Osteocyte (in vitro differentiated cells): ENCODE measurements at regions not wholly inside any gene's neighbourhood (a gene's known extent, or its start where the extent isn't known, plus 50 kb on each side); places are given as distances from the start of the nearest gene placed in this dataset.

Source experiments
- DNase-seq: peaks from one replicate; pipeline ENCODE4 v3.0.0; 2021; ENCODE audit warnings: mixed read lengths; ENCODE audit not compliant: unreplicated experiment; ENCODE audit errors: extremely low spot score
- H3K27ac Mint-ChIP-seq: one replicate; pipeline ENCODE4 v1.8.0; 2021; ENCODE audit warnings: mild to moderate bottlenecking, mixed read lengths; ENCODE audit not compliant: unreplicated experiment
- H3K27me3 Mint-ChIP-seq: one replicate; pipeline ENCODE4 v1.8.0; 2021; ENCODE audit warnings: mixed read lengths; ENCODE audit not compliant: unreplicated experiment
- H3K36me3 Mint-ChIP-seq: one replicate; pipeline ENCODE4 v1.8.0; 2021; ENCODE audit warnings: mixed read lengths; ENCODE audit not compliant: unreplicated experiment
- H3K4me1 Mint-ChIP-seq: one replicate; pipeline ENCODE4 v1.8.0; 2021; ENCODE audit warnings: mixed read lengths; ENCODE audit not compliant: unreplicated experiment
- H3K4me3 Mint-ChIP-seq: one replicate; pipeline ENCODE4 v1.8.0; 2021; ENCODE audit warnings: mild to moderate bottlenecking, moderate library complexity, mixed read lengths; ENCODE audit not compliant: unreplicated experiment
- H3K9me3 Mint-ChIP-seq: one replicate; pipeline ENCODE4 v1.8.0; 2021; ENCODE audit warnings: mixed read lengths; ENCODE audit not compliant: unreplicated experiment
- TF ChIP-seq, protein P1 (sequence below): fragments of 200-600 bp; sonication (generic); IDR thresholded peaks from 2 replicates; pipeline ENCODE4 v1.5.0; 2021; ENCODE audit warnings: antibody characterized with exemption, mild to moderate bottlenecking, moderate library complexity

DNA sequence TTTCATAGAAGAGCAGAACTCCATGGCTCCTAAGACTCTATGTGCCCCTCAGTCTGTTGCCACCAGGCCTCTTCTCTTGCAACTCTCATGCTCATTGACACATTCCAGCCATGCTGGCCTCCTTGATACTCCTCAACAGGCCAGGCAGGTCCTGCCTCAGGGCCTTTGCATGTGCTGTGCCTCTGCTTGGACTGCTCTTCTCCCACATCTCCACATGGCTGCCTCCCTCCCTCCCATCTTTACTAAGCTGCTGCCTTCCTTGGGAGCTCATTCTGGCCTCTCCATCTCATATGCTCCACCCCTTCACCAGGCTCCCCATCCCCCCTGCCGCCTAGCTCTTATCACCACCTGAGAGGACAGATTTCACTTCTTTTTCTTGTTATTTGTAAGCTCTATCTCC, 103.8 kb upstream of the GPR26 start:
- peak; percentile 53 for DNase-seq
- Mint-ChIP-seq H3K27me3 (no peaks in the 10 kb centered on the region), H3K27ac (no peak overlapping the region), H3K36me3 (no peaks in the 10 kb centered on the region), H3K4me1 (no peaks in the 10 kb centered on the region), H3K4me3 (no peak overlapping the region), H3K9me3 (peaks cover 4% of the 10 kb centered on the region)
- TF ChIP-seq, protein P1, sequence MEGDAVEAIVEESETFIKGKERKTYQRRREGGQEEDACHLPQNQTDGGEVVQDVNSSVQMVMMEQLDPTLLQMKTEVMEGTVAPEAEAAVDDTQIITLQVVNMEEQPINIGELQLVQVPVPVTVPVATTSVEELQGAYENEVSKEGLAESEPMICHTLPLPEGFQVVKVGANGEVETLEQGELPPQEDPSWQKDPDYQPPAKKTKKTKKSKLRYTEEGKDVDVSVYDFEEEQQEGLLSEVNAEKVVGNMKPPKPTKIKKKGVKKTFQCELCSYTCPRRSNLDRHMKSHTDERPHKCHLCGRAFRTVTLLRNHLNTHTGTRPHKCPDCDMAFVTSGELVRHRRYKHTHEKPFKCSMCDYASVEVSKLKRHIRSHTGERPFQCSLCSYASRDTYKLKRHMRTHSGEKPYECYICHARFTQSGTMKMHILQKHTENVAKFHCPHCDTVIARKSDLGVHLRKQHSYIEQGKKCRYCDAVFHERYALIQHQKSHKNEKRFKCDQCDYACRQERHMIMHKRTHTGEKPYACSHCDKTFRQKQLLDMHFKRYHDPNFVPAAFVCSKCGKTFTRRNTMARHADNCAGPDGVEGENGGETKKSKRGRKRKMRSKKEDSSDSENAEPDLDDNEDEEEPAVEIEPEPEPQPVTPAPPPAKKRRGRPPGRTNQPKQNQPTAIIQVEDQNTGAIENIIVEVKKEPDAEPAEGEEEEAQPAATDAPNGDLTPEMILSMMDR, result no peak

DNA sequence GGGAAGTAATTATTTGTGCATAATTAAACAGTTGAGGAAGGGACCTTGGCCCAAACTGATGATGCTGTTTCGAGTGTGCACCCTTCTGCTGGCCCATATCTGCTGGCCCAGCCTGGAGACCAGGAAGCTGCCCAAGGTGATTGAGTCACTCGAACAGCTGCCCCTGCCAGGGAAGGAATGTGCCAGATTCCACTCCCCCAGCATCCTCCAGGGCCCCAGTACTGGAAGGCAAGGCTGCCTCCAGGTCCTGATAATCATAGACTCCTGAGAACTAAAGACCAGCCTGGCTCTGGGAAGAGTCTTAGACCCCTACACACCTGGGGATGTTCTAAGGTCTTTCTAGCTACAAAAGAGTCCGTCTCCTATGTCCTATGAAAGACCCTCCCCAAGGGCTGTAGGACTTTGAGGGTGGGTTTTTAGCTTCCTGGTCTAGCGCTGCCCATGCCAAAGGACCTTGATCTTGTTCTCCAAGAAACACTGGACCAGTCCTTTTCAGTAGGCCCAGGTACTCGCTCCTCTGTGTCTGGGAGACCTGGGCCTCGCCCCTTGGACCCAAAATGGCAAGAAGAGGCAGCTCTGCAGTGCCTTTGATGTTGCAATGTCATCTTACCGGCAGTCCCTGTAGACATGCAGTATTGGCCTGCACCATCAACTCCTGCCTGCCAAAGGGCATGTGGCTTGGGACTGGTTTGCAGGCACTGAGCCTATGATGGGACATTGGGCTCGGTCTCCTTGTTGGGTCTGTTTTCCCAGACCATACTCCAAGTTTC, 103.2 kb upstream of the GPR26 start:
- Mint-ChIP-seq H3K27me3 (no peaks in the 10 kb centered on the region), H3K4me3 (no peak overlapping the region), H3K9me3 (peaks cover 4% of the 10 kb centered on the region), H3K4me1 (no peaks in the 10 kb centered on the region), H3K27ac (no peak overlapping the region), H3K36me3 (no peaks in the 10 kb centered on the region)
- TF ChIP-seq, protein P1, result no peak
- DNase-seq, result peak; percentile 73

DNA sequence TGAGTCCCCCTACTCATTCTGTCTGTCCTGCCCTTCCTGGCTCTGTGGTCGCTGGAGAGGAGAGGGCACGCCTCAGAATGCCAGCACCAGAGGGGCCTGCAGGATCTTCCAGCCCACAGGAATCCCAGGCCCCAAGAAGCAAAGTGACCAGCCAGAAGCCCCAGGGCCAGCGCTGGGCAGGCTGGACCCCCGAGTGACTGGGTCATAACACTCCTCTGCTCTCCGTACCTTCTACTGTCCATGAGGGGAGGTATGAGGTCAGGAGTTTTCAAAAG, 102.6 kb upstream of the GPR26 start:
- H3K27me3 Mint-ChIP-seq, result no peaks in the 10 kb centered on the region
- DNase-seq, result no peak
- no peaks in the 10 kb centered on the region for H3K4me1 Mint-ChIP-seq
- no peak overlapping the region for H3K4me3 Mint-ChIP-seq
- H3K9me3 Mint-ChIP-seq, result peaks cover 4% of the 10 kb centered on the region
- no peak overlapping the region for H3K27ac Mint-ChIP-seq
- TF ChIP-seq, protein P1, result no peak
- no peaks in the 10 kb centered on the region for H3K36me3 Mint-ChIP-seq

DNA sequence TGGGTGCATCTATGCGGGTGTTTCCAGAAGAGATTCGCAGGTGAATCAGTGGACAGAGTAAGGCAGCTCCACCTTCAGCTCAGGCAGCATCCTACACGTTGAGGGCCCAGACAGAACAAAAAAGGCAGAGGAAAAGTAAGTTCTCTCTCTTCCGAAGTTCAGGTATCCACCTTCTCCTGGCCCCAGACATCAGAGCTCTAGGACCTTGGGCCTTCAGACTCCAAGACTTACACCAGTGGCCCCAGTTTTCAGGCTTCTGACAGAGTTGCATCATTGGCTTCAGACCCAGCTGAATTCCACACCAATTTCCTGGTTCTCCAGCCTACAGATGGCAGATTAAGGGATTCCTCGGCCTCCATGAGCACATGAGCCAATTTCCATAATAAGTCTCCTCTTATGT, 102.2 kb upstream of the GPR26 start:
- H3K27ac Mint-ChIP-seq, result no peak overlapping the region
- H3K4me3 Mint-ChIP-seq, result no peak overlapping the region
- TF ChIP-seq, protein P1, result no peak
- H3K36me3 Mint-ChIP-seq, result no peaks in the 10 kb centered on the region
- peaks cover 4% of the 10 kb centered on the region for H3K9me3 Mint-ChIP-seq
- H3K27me3 Mint-ChIP-seq, result no peaks in the 10 kb centered on the region
- H3K4me1 Mint-ChIP-seq, result no peaks in the 10 kb centered on the region
- DNase-seq, result peak; percentile 27

DNA sequence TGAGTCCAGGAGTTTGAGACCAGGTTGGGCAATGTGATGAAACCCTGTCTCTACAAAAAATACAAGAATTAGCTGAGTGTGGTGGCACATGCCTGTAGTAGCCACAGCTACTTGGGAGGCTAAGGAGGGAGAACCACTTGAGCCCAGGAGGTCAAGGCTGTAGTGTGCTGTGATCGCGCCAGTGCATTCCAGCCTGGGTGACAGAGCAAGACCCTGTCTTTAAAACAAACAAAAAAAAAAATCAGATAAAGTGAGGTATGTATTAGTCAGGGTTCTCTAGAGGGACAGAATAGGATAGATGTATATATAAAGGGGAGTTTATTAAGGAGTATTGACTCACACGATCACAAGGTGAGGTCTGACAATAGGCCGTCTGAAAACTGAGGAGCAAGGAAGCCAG, 101.5 kb upstream of the GPR26 start:
- Mint-ChIP-seq H3K4me3 (no peak overlapping the region), H3K4me1 (no peaks in the 10 kb centered on the region), H3K27me3 (no peaks in the 10 kb centered on the region), H3K36me3 (no peaks in the 10 kb centered on the region), H3K9me3 (peaks cover 4% of the 10 kb centered on the region), H3K27ac (no peak overlapping the region)
- TF ChIP-seq, protein P1, result no peak
- DNase-seq, result peak; percentile 3
